NCI-H510A treated with DMSO at 0.1 percent for 48 hours (cell line): ENCODE measurements at regions not wholly inside any gene's neighbourhood (a gene's known extent, or its start where the extent isn't known, plus 50 kb on each side); places are given as distances from the start of the nearest gene placed in this dataset.

ENCODE experiments used
- DNase-seq: peaks from one replicate; lab custom pipeline; 2025; lab: John Stamatoyannopoulos, UW

DNA sequence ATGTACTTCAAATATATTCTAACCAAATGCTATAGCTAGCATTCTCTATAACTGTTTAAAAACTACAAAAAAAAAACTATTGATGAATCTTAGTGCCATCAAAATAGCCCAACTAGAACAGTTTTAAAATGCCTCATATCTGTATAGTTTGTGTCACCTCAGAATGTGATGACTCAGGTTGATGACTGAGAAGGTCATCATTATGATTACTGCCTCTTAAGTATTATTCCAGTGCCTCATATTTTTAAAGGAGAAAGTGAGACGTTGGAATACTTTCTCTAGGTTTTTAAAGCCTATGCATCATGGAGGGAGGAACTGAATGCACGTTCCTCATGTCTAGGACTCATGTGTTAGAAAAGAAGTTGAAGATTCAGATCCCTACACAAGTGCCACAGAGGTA lies 88.2 kb downstream of the TMA16 start:
- DNase-seq: no peak

DNA sequence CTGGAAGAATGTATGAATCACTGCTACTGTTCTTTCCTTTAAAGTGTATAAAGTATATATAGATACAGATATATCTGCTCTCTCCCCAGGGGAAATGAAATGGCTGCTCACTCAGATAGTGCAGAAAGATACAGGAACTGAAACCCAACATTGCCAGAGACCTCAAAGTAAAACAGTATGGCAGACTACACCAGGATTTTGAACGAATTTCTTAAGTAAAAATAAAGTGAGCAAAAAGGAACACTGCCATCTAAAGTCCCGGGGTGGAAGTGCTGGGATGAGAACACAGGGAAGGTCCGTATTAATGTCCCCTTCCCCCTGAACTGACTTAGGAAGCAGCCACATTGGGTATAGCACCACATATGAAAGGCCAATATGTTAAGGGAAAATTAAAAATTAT lies 93.4 kb downstream of the TMA16 start:
- DNase-seq: no peak

DNA sequence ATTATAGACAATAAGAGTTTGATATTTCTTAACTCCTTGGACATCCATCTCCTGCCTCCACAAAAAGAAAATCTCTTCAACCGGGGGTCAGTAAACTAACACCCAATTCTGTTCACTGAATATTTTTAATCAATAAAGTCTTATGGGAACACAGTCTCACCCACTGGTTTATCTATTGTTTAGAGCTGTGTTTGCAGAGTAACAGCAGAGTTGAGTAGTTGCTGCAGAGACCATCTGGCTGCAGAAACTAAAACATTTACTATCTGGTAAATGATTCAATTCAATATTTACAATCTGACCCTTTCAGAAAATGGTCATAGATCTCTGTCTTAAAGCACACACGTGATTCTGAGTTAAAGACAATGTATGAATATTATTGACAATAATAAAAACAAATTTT lies 94.0 kb downstream of the TMA16 start:
- DNase-seq: no peak

DNA sequence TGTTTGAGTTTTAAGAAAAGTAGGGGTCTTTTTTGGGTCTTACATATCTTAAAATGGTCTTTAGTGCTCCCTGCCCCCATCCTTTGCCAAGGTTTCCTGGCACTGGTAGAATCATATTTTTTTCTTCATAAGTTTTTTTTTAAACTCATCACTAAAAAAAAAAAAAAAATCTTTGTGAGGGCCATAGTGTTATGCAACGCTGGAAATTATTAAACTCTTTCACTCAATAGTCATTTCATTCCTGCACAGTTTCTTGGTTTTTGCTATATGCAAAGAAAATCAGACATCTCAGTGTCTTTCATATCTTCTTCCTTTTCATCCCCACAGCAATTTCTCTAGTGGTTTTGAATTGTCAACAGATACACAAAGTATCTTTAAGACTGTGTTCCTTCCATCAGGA lies 95.6 kb downstream of the TMA16 start:
- DNase-seq: no peak

DNA sequence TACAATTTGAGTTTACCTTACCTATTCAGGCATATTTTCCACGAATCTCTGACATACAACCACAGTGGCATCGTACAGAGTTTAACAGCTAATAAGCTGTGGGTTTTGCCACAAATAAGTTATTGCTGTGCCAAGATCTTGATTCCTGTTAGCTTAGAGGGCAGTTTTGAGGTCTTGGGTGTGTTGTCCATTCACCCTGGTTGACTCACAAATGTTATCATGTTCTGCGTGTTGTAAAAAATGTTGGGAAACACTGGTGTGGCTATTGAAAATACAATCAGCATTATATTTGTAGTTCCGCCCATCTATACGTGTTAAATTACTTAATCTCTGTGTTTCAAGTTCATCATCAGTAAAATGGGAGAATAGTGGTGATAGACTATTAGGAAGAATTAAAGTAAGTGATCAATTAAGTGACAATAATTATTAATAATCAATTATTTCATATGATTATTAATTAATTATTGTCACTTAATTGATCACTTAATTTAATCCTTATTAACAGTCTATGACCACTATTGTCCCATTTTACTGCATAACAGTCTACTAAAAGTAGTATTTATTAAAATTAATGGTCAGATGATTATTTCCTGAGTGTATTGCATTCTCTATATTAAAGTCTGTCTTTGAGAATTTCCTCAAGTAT lies 96.3 kb downstream of the TMA16 start:
- no peak for DNase-seq

DNA sequence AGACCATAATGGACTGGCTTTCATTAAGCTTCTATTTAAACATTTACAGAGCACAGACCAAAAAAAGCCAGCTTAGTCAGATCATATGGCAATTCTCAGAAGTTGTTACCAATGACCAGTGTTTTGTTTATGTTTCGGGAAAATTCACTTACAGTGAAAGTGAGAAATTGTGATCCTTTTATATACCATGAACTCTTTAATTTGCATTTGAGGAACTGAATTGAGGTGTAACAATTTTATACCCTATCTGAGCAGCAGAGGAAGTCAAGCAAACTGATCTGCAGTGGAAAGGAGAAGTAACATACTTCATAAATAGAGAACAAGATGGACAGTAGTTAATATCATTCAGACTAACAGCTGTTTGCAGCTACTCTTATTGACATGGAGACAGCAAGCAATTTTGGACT lies 97.1 kb downstream of the TMA16 start:
- DNase-seq: no peak

DNA sequence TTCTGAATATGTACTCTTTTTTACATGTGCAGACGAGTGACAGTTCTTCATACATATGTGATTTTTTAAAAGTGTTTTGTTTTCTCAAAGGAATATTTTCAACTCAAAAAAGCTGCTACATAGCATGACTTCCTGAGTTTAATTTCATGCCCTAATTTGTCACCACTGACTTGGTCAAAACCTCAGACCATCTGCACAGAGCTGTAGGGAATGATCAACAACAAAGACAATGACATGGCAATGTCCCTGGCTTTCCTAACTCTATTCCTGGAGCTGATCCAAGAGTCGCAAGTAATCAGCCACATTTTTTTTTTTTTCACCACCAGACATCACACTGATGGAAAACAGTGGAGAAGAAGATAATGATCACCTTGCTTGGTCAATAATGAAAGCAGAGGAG lies 97.7 kb downstream of the TMA16 start:
- no peak for DNase-seq

DNA sequence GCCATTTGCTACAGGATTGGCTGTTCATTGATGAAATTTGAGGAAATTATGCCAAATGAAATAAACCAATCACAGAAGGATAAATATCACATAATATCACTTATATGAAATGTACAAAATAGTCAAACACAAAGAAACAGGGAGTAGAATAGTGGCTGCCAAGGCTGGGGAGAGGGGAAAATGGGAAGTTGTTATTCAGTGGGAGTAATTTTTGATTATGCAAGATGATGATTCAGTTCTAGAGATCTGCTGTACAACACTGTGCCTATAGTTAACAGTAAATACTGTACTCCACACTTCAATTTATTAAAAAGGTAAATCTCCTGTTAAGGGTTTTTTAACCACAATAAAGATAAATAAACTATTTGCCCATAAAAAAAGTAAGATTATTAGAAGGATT lies 101.1 kb downstream of the TMA16 start:
- no peak for DNase-seq

DNA sequence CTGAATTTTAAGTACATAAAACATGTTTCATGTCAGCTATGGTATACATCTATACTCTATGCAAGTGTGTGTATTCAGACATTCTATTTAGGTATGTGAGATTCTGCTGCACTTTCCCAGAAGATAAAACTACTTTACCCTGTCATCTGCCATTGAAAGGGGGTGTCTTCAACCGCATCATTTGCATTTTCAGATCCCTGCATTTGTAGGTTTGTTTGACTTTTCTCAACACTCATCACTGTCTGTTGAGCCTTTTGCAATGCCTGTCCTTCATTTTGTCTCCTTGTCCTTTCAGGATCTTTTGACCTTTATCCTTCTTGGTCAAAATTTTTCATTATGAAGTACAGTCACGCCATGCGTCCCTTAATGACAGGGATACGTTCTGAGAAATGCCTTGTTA lies 103.5 kb downstream of the TMA16 start:
- DNase-seq: no peak

DNA sequence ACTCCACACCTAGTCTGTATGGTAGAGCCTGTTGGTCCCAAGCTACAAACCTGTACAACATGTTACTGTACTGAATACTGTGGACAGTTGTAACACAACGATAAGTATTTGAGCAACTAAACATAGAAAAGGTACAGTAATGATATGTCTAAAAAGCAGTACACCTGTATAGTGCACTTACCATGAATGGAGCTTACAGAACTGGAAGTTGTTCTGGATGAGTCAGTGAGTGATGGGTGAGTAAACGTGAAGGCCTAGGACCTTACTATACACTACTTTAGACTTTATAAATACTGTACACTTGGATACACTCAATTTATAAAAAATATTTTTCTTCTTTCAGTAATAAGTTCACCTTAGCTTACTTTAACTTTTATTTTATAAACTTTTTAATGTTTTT lies 104.0 kb downstream of the TMA16 start:
- DNase-seq: no peak

DNA sequence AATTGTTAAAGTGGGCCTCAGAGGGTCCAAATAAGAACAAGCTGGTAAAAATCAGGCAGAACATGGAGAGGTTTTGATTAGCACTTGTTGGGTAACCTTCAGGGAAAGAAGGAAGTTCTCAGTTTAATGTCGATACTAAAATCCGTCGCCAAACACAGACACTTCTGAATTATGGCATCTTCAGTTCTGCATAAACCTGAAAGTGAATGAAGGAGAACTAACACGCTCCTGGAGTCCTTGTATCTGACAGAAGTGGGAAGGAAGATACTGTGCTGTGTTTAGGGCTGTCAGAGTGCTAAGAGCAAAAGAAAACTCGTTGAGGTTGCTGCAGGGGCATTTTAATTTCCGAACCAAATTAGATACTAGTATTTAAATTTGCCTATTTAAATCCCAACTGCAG lies 106.2 kb downstream of the TMA16 start:
- no peak for DNase-seq

DNA sequence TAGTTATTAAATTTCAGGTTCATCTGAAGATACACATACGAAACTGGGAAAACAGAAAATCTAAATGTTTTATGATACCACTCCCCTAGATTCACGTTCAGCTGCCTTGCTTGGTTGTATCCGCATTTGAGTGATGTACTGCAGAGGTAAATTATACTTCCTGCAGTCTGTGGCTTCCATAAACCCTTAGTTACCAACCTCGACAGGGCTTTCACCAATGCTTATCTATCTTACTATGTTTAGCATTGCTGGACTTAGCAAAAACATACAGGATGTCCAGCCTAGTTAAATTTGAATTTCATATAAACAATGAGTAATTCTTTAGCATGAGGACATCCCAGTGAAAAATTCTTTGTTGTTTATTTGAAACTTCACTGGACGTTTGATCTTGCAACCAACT lies 108.8 kb downstream of the TMA16 start:
- no peak for DNase-seq

DNA sequence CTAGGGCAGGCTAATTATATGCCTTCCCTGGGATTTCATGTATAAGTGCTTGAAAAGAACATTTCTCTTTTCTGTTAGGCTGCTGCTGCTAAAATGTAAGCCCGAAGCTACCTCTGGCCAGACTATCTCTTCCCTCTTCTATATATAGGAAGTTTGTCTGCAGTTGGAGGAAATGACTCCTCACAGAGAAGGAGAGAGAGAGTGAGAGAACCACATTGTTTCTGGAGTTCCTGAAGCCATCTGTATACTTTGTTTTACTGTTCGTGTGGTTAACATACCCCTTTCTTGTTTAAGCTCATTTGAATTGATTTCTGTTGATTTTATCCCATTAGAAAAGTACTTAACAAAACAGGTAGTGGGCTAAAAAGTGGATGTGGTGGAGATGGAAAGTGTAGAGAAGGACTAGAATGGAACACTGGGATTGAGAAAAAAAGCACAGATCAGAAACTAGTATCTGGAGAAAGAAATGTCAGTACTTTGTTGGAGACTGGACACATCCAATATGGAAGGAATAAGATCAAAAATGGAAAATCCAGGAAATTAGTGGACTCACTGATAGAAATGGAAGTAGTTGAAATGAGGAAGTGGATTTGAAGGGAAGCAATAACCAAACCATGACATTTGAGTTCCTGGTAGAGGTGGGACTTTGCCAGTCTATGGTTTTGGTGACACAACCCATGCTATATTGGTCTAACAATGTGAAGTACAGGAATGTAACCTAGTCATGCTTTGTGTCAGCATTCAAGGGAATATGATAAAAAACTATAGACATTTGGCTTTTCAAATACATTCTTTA lies 112.6 kb downstream of the TMA16 start:
- DNase-seq: no peak

DNA sequence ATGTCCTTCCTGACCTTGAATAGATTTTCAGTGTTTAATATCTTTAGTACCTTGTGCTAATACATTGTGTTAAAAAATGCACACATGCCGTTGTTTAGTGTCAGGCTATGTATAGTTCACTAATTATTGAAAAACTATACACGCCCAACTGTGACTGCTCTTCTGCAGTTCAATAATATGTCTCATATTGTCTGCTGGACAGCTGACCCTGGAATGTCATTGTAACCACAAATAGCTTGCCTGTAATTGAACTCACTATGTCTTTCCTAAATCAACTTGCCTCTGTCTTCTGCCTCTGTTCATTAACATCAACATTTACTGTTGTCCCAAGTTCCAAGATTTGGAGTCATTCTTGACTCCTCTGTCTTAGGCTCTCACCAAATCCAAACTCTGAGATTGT lies 114.5 kb downstream of the TMA16 start:
- DNase-seq: no peak

DNA sequence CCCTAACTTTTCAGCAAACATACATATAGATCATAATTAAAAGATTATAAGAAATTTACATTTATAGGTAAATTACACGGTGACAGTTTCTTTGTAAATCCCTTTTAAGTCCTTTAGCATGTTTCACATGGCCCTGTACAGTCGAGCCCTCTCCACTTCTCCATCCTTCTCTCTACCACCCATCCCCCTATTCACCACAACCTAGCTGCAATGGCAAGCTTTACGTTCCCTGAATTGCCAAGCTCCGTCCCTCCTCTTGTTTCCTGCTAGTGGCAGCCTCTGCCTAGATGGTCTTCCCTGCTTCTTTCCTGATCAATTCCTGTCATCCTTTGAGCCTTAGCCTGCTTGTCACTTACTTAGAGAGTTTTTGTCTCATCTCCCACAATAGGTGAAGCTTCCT lies 116.2 kb downstream of the TMA16 start:
- DNase-seq: no peak

DNA sequence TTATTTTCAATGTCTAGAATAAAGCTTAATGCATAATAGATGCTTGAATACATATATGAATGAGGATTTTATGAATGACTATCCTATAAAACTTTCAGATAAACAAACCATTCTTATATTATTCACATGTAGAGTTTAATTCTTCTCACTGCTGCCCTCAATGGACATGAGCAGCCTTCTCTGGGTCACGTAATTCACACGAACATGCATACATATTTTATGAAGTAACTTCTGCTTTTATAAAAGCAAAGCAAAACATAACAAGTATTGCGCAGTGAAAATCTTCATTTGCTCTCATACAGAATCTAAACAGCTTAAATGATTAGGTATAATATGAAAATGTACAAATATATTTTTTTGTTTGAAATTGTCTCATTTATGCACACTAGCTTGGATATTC lies 116.7 kb downstream of the TMA16 start:
- DNase-seq: no peak

DNA sequence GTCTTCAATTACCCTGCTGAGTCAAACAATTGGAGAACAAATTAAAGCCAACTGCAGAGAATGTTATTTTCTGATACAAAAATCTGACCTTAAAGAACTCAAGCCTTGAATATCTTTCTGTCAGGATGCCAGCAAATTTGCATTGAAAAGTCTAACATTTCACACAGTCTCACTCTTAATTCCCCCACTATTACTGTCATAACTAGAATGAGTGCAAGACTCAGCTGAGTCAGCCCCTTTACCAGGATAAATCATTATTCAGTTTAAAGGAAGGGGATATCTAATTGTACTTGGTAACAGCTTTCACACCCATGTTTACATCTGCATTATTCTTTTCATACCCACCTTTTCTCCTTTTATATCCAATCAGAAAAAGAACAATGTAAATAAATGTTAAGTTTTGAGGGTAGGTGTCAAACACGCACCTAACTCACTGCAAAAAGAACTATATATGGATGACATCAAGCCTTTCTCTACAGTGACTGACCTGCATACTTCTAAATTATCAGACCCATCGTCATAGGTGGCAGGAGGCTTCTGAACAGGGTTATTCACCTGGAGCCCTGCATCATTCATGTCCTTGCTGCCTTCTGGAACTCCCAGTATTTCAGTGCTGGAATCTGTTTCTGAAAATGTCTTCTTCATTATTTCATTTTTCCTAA lies 117.4 kb downstream of the TMA16 start:
- no peak for DNase-seq

DNA sequence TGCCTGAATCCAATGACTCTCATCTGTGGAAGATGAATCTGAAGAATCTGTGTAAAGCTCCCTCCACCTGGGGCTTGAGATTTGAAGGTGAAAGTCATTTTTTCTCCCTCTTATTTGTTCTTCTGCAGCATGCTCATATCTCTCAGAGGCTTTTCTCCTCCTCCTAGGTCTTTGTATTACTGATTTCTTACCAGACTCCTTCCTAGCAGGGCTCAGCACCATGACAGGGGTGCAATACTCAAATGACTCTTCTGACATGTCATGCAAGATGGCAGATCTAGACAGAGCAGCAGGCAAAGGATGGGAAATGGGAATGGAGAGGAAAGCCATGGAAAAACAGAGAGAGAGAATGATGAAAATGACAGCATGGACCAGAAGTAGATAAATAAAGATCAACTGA lies 118.3 kb downstream of the TMA16 start:
- DNase-seq: no peak

DNA sequence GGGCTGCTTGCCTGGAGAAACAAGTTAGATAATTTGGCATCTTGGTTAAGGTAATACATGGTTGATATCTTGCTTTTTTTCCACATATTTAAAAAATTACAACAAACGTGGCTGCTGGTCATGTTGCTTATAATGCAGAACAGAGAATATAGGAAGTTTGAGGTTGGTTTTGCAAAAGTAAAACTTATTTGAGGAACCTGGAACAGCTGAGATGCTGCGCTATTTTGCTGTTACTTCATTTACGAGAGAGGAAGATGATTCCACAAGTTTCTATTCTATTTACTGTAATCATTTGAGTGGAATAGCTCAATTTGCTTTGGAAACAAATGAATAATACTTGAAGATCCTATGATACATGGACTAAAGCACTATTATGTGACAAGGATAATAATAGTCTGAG lies 118.9 kb downstream of the TMA16 start:
- DNase-seq: no peak

DNA sequence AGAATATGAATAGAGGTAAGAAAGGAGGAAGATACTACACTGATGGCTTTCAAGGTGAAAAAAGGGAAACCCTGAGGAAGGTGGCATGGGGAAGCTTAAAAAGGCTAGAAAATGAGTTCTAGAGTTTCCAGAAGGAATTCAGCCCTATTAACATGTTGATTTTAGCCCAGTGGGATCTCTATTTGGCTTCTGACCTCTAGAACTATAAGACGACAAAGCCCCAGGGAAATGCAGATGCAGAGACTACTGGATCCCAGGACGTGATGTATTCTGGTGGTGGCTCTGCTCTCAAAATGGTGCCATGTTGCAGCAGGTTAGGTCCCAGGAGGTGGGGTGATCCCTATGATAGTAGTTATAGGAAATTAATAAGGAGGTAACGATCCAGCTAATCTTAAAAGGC lies 120.4 kb downstream of the TMA16 start:
- no peak for DNase-seq

DNA sequence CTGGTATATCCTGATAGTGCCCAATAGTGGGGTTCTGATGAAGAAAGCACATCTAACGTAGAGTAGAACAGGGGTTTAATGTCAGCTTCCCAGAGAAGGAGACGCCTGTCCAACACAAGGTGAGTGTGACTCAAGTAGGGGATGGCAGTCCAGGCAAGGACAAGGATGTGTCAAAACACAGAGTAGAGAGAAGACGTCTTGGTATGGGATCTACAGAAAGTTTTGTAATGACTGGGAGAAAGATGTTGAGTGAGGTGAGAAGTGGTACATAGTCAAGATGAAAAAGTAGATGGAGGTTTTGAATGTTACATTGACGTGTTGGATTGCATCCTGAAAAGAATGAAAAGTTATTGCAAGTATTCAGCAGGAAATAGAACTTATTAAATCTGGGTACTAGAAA lies 124.4 kb downstream of the TMA16 start:
- DNase-seq: no peak

DNA sequence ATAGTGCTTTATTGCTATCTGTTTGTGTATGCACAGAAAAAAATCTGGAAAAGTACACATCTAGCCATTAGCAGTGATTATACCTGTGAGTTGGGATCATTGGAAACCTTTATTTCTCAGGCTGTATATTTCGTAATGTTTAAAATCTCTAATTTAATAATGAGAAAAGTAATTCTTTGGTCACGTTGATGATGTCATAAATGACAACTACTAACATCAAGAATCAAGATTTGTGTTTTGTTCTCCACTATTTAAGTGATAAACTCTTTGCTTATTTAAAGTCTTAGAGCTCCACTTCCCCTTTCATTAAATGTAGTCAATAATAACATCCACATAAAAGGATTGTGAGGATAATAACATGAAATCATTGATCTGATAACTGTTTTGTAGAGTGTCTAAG lies 126.2 kb downstream of the TMA16 start:
- no peak for DNase-seq

DNA sequence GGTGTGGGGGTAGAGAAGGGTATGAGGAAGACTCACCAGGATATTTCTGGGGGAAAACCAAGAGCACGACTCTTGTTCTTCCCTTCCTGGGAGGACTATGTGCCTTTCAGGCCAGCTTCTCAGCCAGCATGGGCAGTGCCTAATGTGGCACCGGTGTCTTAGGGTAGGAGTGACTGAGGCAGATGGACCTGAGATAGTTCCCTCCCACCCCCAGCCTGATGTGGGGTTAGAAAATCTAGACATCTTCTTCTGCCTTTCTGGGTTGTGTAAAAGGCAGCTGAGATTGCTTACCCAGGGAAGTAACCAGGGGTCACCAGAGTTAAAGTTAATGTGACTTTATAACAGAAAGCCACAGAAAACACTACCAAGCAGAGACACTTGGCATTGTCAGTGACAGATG lies 127.3 kb downstream of the TMA16 start:
- no peak for DNase-seq
